NCI-H1092 treated with DMSO at 0.1 percent for 48 hours (cell line): ENCODE measurements at regions not wholly inside any gene's neighbourhood (a gene's known extent, or its start where the extent isn't known, plus 50 kb on each side); places are given as distances from the start of the nearest gene placed in this dataset.

Experiments used
- DNase-seq: peaks from one replicate; lab custom pipeline; 2025; lab: John Stamatoyannopoulos, UW

DNA sequence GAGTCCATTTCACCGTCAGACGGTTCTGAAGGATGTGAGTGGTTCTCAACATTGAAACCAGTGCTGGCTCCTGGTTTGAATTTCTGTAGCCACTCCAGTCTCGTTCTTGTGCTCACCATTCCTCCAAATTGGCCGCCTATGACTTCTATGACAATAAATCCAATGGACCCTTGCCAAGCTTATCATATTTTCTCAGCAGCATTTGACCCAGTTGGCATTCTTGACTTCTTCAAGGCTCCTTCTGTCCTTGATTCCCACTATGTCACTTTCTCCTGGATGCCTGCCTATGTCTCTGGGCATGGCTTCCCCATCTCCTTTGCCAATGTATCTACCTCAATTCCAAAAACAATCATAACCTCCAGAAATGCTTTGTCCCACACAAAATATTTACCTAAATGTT is 756.0 kb upstream of the NRSN1 start:
- no peak for DNase-seq

DNA sequence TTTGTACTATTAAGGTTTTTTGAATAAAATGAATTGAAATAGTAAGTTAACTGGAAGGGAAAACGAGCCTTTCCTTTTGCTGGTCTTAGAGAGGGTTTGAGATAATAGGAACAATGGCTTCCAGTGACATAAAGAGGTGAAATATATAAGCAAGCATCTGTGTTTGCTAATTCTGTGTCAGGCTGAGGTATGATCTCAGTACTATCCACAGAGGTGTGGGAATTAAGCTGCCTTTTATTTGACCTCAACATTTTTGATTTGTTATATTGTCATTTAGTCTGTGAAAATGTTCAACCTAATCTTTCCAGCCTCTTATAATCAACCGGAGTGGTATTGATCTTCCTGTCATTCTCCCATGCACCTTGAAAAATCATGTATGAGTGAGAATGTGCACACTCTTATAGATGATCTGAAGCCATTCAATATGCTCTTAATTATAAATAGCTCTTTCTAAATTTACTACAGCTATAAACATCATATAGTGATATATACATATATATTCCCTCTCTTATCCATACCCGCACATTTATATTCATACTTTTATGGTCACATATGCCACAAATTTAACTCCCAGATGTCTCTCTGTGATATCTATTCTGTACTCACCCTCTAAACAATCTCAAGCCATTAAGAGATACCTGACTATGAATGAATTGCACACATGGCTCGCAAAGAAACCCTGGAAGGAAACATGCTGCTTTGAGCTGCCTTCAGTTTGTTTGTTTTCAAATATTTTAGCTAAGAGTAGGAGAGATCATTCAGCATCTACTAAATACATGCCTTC is 754.7 kb upstream of the NRSN1 start:
- DNase-seq, result peak; percentile 6

DNA sequence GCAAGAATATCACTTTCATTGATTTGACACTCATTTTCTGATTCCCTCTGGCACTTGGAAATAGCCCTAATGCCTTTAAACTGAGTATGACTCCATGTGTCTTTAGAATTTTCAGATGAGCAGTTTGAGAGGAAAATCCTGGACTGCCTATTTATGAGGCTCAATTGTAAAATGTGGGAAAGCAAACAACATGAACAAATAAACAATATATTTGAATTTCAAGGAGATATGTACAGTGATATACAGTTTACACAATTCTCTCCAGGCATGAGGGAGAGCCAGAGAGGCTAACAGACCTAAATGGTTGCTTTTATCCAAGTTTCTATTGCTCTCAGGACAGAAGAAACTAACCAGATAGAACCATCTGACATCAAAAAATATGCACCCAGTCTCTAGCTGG is 748.2 kb upstream of the NRSN1 start:
- no peak for DNase-seq

DNA sequence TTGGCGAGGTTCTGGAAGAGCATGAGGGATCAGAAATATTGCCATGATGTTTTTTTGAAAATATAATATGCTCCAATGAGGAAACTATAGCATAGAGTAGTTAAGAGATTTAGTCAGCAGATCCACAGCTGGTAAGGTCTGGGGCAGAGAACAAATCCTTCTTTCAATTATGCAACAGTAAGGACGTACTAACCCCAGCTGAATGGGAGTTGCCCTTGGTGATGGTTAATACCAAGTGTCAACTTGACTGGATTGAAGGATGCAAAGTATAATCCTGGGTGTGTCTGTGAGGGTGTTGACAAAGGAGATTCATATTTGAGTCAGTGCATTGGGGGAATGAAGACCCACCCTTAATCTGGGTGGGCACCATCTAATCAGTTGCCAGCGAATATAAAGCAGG is 745.5 kb upstream of the NRSN1 start:
- no peak for DNase-seq

DNA sequence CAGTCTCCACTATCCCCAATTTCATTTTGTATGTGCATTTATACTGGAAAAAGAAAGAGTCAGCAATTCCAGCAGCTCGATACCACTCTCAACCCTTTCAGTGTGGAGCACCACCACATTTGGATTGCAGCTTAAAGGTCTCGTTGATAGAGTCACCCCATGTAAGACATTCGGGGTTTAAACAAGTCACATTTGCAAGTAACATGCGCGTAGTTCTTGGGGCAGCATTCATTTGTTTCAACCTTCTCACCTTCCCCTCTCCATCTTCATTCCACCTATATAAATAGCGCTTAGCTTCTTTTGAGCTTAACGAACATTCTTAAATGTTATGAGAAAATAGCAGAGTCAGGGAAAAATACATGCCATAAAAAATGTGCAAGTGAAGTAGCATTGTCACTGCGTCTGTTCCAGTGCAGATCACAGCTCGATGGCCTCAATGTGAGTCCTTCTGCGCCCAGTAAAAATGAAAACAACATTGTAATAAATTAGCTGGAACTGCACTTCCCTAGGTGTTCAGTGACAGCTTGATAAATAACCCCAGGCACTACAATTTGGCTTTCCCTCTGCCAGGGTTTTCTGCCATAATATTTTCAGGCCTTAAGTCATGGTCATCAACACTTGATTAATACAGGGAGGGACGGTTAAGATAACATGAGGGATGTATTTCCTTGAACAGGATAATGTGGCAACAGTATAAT is 737.8 kb upstream of the NRSN1 start:
- no peak for DNase-seq

DNA sequence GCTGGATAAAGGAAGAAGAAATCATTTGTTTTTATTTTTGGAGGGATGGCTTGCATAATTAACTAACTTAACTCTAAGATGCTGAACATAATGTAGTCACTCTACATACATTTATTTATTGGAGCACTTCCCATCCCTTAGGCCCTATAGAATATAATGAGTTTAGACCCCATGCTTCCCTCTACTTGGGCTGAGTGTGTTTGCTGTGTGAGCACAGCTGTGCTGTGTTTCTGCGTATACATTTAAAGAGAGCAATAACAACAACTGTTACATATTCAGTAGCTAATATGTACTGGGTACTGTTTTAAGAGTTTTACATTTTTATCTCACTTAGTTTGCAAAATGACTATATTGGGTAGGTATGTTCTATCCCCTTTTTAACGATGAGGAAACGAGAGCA is 736.6 kb upstream of the NRSN1 start:
- no peak for DNase-seq

DNA sequence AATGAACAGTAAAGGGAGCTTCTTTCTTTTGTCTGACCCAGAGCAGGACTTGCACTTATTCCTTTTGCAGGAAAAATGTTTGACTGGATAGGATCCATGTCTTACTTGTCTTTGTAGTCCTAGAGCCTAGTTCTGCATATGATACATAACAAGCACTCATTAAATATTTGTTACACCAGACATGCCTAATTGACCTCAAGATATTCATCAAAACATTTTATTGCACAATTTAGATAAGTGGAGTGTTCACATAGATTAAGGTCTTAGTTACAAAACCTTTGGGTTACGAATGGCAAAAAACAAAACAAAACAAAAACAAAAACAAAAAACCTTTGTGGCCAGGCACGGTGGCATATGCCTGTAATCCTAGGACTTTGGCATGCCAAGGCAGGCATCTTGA is 735.8 kb upstream of the NRSN1 start:
- DNase-seq, result no peak

DNA sequence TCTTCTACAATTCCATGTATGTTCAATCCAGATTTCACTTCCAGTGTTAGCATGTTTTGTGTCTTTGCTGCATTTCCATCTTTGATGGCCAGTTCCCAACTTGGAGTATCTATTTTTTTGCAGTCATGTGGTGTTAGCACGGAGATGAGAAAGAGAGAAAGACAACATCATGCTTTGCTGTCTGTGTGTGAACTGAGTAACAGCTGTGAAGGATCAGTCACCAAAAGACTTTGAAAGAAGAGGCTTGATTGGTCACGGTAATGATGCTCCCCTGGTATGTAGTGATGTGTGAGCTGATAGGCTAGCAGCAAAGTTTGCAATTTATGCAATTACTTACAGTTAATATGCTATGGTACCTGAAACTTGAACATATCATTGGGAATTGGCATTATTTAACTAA is 731.3 kb upstream of the NRSN1 start:
- DNase-seq, result no peak

DNA sequence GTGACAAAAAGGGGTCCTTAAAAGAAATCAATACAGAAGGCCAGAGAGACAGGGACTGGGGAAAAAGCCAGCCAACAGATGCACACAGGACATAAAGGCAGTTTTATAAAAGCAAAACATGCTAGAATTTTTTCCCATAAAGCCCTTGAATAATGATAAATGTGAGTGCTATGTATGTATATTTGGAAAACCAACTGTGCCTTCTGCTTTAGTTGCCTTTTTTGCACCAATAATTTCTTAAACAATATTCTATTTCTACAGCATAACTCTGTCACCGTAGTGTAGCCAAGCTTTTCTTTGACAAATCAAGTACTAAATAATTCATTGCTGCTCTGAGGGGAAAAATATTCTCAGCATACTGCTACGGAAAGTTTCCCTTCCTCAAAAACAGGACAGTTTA is 730.6 kb upstream of the NRSN1 start:
- DNase-seq, result no peak

DNA sequence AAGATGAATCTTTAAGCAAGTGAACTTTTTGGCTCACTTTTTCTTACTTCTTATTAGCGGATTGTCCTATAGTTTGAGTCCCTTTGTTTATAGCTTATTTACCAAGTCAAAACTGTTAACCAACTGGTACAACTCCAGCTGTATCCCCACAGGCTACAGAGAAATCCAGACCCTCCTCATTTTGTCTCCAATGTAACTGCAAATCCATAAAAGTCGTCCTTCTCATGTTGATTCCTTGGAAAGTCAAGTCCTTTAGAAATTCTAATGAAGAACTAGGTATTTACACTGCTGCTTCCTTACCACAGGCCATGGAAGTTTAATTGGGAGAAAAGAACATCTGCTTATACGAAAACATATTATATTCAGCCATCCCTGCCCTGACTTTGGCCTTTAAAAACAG is 729.1 kb upstream of the NRSN1 start:
- DNase-seq, result no peak

DNA sequence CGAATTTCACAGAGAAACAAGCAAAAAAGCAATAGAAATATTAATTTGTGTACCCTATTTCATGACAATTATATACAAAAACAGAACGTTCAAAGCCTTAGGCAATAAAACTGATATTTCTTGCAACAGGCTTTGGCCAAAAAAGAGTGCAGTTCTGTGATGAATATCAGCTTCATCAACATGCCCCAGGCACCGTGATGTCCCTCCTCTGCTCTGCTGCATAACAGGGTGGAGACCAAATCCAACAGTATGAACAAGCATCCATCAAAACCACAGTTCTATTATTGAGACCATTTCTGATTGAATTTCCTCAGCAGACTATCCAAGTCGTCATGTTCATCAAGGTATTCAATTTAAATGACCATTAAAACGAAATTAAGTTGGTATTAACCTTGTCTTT is 722.6 kb upstream of the NRSN1 start:
- DNase-seq, result no peak

DNA sequence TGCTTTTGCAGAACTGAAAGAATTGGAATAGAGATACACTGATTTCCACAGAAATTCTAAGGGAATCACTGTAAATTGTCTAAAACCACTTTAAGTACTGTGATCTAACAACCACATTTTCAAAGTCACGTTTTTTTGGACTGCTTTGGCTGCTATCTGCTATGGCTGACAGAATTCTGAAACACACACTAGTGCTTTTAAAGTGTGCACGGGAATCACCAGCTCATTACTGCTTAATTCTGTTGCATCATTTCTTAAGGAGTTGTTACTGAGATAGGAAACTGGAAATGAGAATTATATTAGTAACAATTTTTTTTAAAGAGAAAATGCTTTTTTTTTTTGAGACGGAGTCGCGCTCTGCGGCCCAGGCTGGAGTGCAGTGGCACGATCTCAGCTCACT is 716.5 kb upstream of the NRSN1 start:
- no peak for DNase-seq

DNA sequence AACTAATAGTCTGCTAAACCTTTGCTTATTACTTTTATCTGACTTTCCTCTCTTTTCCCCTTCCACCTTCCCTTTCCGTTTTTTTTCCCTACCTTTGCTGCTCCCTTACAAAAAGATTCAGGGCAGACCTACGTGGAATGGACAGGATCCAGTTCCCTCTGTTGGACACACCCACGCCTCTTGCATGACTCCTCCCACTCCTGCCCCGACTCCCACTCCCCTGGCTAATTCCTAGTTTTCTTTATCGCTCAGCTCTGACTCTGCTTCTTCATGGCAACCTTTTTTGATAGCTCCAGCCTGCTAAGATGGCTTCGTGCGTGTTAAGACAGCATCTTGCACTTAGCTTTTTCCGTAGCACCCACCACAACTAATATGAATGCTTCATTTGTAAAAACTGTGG is 715.6 kb upstream of the NRSN1 start:
- no peak for DNase-seq

DNA sequence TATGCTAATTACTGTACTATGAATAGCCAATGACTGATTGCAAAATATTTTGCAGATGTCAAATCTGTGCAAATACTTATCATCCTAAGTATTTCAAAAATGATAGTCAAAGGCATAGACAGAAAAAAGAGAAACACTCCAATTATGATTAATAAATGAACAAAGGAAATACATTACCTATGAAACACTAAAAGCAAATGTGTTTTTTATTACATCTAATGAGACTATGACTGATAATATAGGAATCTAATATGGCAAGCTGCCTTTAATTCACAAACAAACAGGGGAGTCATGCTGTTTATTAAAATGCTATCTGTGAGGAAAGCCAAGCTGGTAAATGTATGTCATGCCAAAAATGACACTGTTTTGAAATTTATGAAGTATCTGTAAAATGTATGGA is 713.2 kb upstream of the NRSN1 start:
- no peak for DNase-seq

DNA sequence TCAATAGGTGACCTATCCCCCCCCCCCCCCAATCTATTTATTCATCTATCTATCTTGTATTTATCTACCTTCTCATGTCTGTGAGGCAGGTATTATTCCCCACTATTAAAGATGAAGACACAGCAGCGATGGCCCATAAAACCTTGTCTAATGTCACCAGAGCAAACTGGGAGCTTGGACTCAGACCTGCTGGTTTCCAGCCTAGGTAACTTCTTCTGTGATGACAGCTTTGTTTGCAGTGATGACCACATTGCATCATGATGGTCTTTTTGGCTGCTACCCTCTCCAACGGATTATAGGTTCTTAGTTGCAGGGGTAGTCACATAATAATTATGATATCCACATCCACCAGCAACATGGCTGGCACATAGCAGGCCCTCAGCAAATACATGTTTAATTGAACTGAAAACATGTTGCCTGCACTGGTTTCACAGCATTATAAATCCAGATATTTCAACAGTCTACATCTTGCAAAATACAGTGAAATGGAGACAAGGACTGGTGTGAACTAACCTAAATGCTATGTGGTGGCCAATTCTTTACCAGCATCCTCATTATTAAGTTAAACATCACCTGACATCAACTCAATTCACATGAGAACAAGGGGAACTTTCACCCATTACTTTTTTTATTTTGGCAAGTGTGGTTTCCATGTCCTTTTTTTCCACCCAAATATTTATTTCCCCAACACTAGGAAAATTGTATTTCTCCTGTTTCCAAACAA is 712.5 kb upstream of the NRSN1 start:
- no peak for DNase-seq

DNA sequence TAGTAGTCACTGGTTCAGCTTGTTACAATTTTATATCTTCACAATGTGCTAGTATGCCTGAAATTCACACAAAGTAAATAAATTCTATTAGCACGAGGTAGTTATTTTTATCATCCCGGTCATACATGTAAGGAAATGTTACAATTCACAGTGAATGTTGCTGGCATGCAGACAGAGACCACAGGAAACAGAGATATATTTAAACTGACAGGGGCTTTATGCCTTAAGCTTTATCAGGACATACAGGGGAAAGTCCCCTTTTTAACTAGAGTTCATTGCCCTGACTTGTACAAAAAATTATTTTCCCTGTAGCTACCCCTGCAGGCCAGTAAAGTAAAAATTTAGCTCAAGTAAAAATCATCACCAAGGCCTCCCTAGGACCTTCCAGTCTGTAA is 712.0 kb upstream of the NRSN1 start:
- peak; percentile 52 for DNase-seq

DNA sequence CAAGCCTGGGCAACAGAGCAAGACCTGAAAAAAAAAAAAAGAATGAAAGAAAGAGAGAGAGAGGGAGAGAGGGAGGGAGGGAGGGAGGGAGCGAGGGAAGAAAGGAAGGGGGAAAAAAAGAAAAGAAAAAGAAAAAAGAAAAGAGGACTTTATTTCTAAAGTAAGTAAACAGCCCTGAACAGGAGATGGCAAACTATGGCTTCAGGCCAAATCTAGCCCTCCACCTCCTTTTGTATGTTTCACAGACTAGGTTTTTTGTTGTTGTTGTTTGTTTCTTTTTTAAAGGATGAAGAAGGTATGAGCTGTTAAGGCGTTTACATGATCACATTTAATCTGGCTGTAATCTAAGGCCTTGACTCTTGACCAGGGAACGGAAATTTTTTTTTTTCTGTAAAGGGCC is 711.1 kb upstream of the NRSN1 start:
- no peak for DNase-seq

DNA sequence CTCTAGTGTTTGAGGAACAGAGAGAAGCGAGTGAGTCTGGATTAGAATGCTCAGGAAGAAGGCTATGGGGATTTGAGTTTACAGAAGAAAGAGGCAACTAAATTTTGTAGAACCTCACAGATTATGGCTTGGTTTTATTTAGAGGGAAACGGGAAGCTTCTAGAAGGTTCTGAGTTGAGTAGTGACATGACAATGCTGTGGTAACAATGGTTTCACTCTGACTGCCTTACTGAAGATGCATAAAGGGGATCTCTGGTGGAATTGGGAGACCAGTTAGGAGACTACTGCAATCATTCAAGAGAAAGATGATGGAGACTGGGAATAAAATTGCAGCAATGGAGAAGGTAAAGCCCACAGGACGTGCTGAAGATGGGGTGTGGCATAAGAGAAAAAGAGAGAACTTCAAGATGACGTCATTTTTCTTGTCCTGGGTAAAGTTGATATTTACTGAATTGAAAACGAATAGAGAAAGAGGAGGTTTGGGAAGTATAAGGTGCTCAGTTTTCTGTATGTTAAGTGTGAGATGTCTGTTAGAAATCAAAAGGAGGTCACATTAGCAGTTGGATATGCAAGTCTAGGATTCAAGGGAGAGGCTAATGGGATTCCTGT is 710.1 kb upstream of the NRSN1 start:
- DNase-seq, result no peak

DNA sequence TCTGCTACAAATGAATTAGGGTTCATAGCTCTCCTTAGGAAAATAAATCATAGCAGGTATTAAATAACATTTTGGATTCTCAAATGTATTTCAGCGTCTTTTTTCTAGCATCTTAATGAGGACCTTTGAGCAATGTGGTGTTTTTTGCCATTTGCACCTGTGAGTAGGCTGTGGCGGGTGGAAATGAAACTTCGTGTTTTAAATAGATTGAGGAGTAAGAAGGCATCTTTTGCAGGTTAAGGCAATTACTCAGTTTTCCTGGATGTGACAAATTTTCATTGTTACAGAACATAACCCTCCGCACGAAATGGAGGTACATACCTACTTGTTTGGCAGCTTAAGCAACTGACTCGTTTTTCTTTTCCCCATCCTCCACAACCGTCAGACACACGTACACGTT is 708.9 kb upstream of the NRSN1 start:
- no peak for DNase-seq

DNA sequence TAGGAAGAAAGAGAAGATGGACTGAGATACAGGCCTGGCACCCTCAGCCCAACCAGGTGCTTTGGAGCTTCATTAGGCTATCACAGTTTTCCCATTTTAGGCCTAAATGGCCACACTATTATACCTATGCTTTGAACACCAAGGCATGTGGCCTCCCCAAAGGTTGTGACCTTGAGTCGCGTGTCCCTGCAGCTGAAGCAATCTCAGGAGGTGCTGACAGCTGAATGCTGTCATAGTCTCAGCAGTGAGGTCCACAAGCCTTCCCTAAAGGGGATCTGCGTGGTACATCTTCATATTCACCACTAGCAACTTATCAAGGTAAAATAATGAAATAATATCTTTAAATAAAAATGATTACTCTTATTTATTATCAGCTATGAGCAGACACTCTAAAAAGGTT is 707.9 kb upstream of the NRSN1 start:
- DNase-seq, result no peak

DNA sequence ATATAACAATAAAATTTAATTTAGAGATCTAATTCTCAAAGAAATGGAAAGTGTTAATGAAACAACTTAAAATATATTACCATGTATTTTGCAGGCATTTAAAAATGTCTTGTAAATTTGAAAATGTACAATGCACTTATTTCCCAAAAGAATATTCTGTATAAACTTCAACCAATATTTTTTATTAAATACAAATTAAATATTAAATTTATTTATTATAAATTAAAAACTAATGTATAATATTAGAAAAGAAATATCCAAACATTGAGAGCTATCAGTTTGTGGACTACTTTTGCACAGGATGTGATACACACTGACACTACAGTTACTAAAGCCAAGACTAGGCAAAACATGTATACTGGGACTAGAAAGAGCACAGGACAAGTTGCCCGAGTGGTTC is 707.0 kb upstream of the NRSN1 start:
- DNase-seq, result no peak

DNA sequence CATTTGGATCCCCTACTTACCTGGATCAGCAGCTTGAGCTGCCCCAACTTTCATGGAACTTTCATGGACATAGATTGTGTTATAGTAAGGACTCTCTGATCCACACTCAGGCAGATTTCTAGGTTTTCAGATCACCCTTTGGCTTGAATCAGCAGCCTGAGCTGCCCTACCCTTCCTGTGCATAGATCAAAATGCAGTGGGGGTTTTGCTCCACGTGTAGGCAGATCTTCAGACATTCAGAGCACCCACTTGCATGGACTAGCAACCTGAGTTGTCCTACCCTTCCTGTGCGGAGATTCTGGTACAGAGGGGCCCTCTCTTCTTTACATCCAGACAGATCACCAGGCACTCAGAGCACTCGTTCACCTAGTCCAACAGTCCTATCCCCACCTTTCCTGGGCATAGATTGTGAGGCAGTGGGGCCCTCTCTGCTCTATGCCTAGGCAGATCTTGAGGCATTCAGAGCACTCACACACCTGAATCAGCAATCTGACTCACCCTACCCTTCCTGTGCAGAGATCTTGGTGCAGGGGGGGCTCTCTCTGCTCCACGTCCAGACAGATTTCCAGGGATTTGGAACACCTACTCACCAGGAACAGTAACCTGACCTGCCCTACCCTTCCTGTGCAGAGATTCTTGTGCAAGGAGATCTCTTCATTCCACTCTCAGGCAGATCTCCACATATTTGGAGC is 705.2 kb upstream of the NRSN1 start:
- no peak for DNase-seq
